Activated CD4-positive, alpha-beta T cell treated with anti-CD3 and anti-CD28 coated beads, Interleukin-2, amount 50 U/mL, for 48 hours (primary cell): ENCODE measurements at regions not wholly inside any gene's neighbourhood (a gene's known extent, or its start where the extent isn't known, plus 50 kb on each side); places are given as distances from the start of the nearest gene placed in this dataset.
A peak's percentile ranks its signal among the peaks of the same experiment; 100 is the strongest.

Source experiments
- DNase-seq, 2 experiments: peaks; one replicate each; pipeline ENCODE4 v3.0.0-alpha.2; 2020

- no peak for DNase-seq
These were observed 497.2 kb upstream of the JARID2 start for GRCh38 chr6:14748679-14749078.

- no peak for DNase-seq
These were observed 495.7 kb upstream of the JARID2 start for GRCh38 chr6:14750059-14750661.

- DNase-seq: no peak
These were observed 494.2 kb upstream of the JARID2 start for GRCh38 chr6:14751645-14752175.

GRCh38 chr6:14754751-14755513, 490.9 kb upstream of the JARID2 start:
- DNase-seq: peak; percentile 66 to 76

GRCh38 chr6:14756340-14756739, 489.5 kb upstream of the JARID2 start:
- DNase-seq: no peak

- no peak for DNase-seq
These were observed 488.9 kb upstream of the JARID2 start for GRCh38 chr6:14757014-14757413.

- no peak for DNase-seq
These were observed 488.5 kb upstream of the JARID2 start for GRCh38 chr6:14757418-14757817.

- DNase-seq: peak in 1 of 2 experiments; percentile 36
These were observed 487.3 kb upstream of the JARID2 start for GRCh38 chr6:14758421-14759081.

GRCh38 chr6:14759976-14760672, 485.7 kb upstream of the JARID2 start:
- DNase-seq: no peak

- DNase-seq: no peak
These were observed 483.8 kb upstream of the JARID2 start for GRCh38 chr6:14762077-14762476.

GRCh38 chr6:14763139-14763538, 482.7 kb upstream of the JARID2 start:
- DNase-seq: no peak

GRCh38 chr6:14763616-14764015, 482.3 kb upstream of the JARID2 start:
- DNase-seq: no peak

- no peak for DNase-seq
These were observed 480.8 kb upstream of the JARID2 start for GRCh38 chr6:14765106-14765505.

GRCh38 chr6:14765721-14766390, 480.0 kb upstream of the JARID2 start:
- DNase-seq: no peak

- DNase-seq: no peak
These were observed 479.4 kb upstream of the JARID2 start for GRCh38 chr6:14766391-14766994.

- DNase-seq: no peak
These were observed 478.6 kb upstream of the JARID2 start for GRCh38 chr6:14767226-14767625.

GRCh38 chr6:14770040-14770439, 475.8 kb upstream of the JARID2 start:
- DNase-seq: no peak

GRCh38 chr6:14770572-14770971, 475.3 kb upstream of the JARID2 start:
- no peak for DNase-seq

- no peak for DNase-seq
These were observed 474.9 kb upstream of the JARID2 start for GRCh38 chr6:14771016-14771415.

GRCh38 chr6:14772188-14772587, 473.7 kb upstream of the JARID2 start:
- DNase-seq: no peak

GRCh38 chr6:14775528-14775927, 470.3 kb upstream of the JARID2 start:
- DNase-seq: no peak

- DNase-seq: no peak
These were observed 469.6 kb upstream of the JARID2 start for GRCh38 chr6:14776307-14776706.
